Heart left ventricle (tissue), 16 donors: ENCODE measurements at regions not wholly inside any gene's neighbourhood (a gene's known extent, or its start where the extent isn't known, plus 50 kb on each side); places are given as distances from the start of the nearest gene placed in this dataset.

ENCODE experiments used
- ATAC-seq, 4 donors: fragments of 200-7000 bp; cut with Tn5 transposase; one replicate each; pipeline ENCODE4 v1.9.1; 2020 to 2022; ENCODE audit warnings: moderate library complexity in 4 of 4, mild to moderate bottlenecking in 3 of 4, moderate number of reproducible peaks in 1 of 4
- DNase-seq, 5 donors: peaks; one replicate each; pipeline ENCODE4 v3.0.0-alpha.2; 2020
- H3K27ac ChIP-seq, 12 donors: fragments of 200-600 bp; sonication (generic) in 4 of 12; one replicate each; pipeline versions ENCODE4 v1.5.0 to v1.8.0; 2016 to 2022; ENCODE audit warnings: mild to moderate bottlenecking in 2 of 12
- H3K27me3 ChIP-seq, 9 donors: fragments of 200-600 bp; sonication (generic) in 2 of 9; one replicate each; pipeline versions ENCODE4 v1.5.1 to v1.8.0; 2016 to 2022; ENCODE audit warnings: mild to moderate bottlenecking in 3 of 9
- H3K36me3 ChIP-seq, 9 donors: fragments of 200-600 bp; sonication (generic) in 2 of 9; one replicate each; pipeline versions ENCODE4 v1.5.0 to v1.8.0; 2018 to 2022; ENCODE audit warnings: mild to moderate bottlenecking in 2 of 9
- H3K4me1 ChIP-seq, 12 donors: fragments of 200-600 bp; sonication (generic) in 4 of 12; one replicate each; pipeline versions ENCODE4 v1.5.0 to v1.8.0; 2016 to 2022; ENCODE audit warnings: mild to moderate bottlenecking in 3 of 12
- H3K4me3 ChIP-seq, 12 donors: fragments of 200-600 bp; sonication (generic) in 4 of 12; one replicate each; pipeline versions ENCODE4 v1.5.0 to v1.8.0; 2017 to 2022; ENCODE audit warnings: mild to moderate bottlenecking in 9 of 12, moderate library complexity in 4 of 12
- H3K9me3 ChIP-seq, 12 donors: fragments of 200-600 bp; sonication (generic) in 4 of 12; one replicate each; pipeline versions ENCODE4 v1.5.0 to v1.8.0; 2016 to 2022; ENCODE audit warnings: mild to moderate bottlenecking in 1 of 12
- POLR2A ChIP-seq, 2 donors: fragments of 450-650 bp; IDR thresholded peaks; one replicate each; pipeline ENCODE4 v1.6.1; 2017; ENCODE audit warnings: antibody characterized with exemption in 2 of 2, mild to moderate bottlenecking in 2 of 2, moderate library complexity in 2 of 2
- WGBS, 4 donors: extraction: QIAGEN DNeasy Blood & Tissue Kit in 2 of 4; methylation state at CpG; one replicate each; pipeline versions ENCODE4 v1.1.5 to v1.1.7; 2013 to 2018; 5-methylcytosine and 5-hydroxymethylcytosine counted together
- intact Hi-C, 10 donors: fragments of 100-400 bp; cut with DNase I; formaldehyde crosslinking; loops; one replicate each; pipeline versions ENCODE4 v1.11.1 to v1.14.2; 2022
- TF ChIP-seq, protein P1 (sequence below), 12 donors: fragments of 200-600 bp; sonication (generic) in 4 of 12; IDR thresholded peaks; one replicate each; pipeline versions ENCODE4 v1.5.0 to v1.8.0; 2018 to 2022; ENCODE audit warnings: antibody characterized with exemption in 12 of 12, mild to moderate bottlenecking in 5 of 12
- donor health status: ischemic (EF 13 %, LVEDD 7.1; RV severe dilation, severe dysfunction).
- donor health status: healthy with polysubstance abuse.
- donor health status: DM: no; HTN: yes; CAD: no.
- donor health status: DM: no; HTN: no; CAD: no.
- donor health status: ischemic (EF 25% LVEDD 6.9; RV normal size, moderate dysfunction).
- donor health status: ischemic (EF 25% LVEDD 5.7; RV mildly dilated, moderate dysfunction).
- donor health status: healthy.
- donor health status: DM: yes; HTN: yes; CAD: no.
- donor health status: ischemic (EF 35%, LVEDD 5.7; RV mildly dilated, moderate dysfunction).
- donor health status: nonischemic (EF 11% LVEDD 7.7; RV severe dilation, severe dysfunction).
- donor health status: DM: yes; HTN: yes; CAD: no.
- donor health status: PGD.
- donor health status: ischemic (EF 29% LVEDD 5.4; RV normal size, mild dysfunction).
- donor health status: nonischemic (EF 23%, LVEDD 6.1; RV moderate dilation, normal function).

DNA sequence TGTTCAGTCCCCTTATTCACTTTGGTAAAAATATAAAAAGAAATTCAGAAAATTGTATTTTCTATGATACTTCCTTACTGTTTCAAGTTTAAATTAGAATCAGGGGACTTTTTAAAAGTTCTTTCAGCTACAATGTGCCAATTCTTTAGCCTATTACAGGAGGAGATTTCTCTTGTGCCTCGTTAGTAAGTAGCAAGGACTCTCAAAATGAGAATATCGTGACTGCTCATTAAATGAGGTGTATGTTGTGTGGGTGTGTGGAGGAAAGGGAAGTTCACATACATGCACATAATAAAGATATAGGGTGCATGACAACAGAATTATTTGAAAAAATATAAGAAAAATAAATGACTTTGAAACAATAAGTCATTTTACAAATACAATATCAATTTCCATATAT lies 190.5 kb downstream of the DTHD1 start:
- ATAC-seq (no peak), DNase-seq (no peak)
- Histone ChIP-seq H3K4me1 (no peaks in the 10 kb centered on the region), H3K4me3 (no peak overlapping the region), H3K27ac (no peak overlapping the region), H3K27me3 (no peaks in the 10 kb centered on the region), H3K9me3 (no peaks in the 10 kb centered on the region), H3K36me3 (no peaks in the 10 kb centered on the region)
- intact Hi-C loops, result no loop called here
- 77 to 87% (median 82%) methylated on average over 2 of the region's 2 CpGs for WGBS, 4 donors
- TF ChIP-seq, protein P1, sequence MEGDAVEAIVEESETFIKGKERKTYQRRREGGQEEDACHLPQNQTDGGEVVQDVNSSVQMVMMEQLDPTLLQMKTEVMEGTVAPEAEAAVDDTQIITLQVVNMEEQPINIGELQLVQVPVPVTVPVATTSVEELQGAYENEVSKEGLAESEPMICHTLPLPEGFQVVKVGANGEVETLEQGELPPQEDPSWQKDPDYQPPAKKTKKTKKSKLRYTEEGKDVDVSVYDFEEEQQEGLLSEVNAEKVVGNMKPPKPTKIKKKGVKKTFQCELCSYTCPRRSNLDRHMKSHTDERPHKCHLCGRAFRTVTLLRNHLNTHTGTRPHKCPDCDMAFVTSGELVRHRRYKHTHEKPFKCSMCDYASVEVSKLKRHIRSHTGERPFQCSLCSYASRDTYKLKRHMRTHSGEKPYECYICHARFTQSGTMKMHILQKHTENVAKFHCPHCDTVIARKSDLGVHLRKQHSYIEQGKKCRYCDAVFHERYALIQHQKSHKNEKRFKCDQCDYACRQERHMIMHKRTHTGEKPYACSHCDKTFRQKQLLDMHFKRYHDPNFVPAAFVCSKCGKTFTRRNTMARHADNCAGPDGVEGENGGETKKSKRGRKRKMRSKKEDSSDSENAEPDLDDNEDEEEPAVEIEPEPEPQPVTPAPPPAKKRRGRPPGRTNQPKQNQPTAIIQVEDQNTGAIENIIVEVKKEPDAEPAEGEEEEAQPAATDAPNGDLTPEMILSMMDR (IDR thresholded peaks at IDR 0.05), result no peak
- TF ChIP-seq POLR2A (IDR thresholded peaks at IDR 0.05), result no peak

DNA sequence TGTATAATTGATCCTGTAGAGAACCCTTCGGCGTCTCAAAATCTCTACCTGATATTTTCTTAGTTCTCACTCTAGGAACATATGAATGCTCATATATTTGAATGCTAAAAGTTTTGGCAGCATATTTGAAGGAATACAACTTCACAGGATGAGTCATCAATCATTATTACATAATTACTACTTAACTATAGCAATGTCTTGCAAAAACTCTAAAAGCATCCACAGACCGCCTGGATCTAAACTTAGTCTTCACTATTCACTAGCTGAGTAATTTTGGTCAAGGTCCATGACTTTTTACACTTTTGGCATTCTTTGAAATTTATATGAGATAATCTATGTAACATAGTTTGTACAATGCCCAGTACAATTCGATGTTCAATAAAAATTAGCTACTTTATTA lies 194.7 kb downstream of the DTHD1 start:
- Histone ChIP-seq H3K27ac (no peak overlapping the region), H3K4me3 (no peak overlapping the region), H3K4me1 (no peaks in the 10 kb centered on the region), H3K9me3 (no peaks in the 10 kb centered on the region), H3K27me3 (no peaks in the 10 kb centered on the region), H3K36me3 (no peaks in the 10 kb centered on the region)
- TF ChIP-seq, protein P1 (IDR thresholded peaks at IDR 0.05), result no peak
- no peak for TF ChIP-seq POLR2A (IDR thresholded peaks at IDR 0.05)
- intact Hi-C loops, result no loop called here
- WGBS, 4 donors, result 87 to 91% (median 90%) methylated on average over 4 of the region's 4 CpGs
- ATAC-seq (no peak), DNase-seq (no peak)

DNA sequence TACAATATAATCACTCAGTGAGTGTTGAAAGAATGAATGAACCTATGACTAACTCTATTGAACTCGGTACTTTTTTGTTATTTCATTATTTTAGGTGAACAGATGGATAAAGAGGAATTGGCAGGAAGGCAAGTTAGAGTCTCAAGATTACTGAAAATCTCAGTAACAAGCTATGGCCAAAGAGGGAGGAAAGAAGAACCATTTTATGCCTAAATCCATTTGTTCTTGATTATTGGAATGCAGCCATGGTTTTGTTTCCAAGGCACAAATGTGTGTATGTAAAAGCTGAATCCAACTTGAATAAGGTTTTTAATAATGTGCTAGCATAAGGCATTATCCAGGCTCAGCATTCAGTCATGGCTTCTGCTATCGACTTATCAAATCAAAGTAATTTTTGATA lies 196.4 kb downstream of the DTHD1 start:
- 72 to 85% (median 76%) methylated on average over 2 of the region's 2 CpGs for WGBS, 4 donors

DNA sequence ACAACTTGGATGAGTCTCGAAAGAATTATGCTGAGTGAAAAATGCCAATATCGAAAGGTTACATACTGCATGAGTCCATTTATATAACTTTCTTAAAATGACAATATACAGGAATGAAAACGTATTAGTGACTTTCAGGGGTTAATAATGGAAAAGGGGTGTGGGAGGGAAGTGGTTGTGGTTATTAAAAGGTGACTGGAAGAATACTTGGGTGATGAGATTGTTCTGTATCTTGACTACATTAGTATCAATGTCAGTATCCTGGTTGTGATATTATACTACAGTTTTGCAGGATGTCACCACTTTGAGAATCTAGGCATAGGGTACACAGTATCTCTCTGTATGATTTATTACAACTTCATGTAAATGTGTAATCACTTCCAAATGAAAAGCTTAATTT lies 204.5 kb downstream of the DTHD1 start:
- H3K4me3 ChIP-seq, result no peak overlapping the region
- no peaks in the 10 kb centered on the region for H3K4me1 ChIP-seq
- no peaks in the 10 kb centered on the region for H3K27me3 ChIP-seq
- intact Hi-C loops, result no loop called here
- H3K36me3 ChIP-seq, result no peaks in the 10 kb centered on the region
- DNase-seq (no peak), ATAC-seq (no peak)
- 82 to 90% (median 84%) methylated on average over 3 of the region's 3 CpGs for WGBS, 4 donors
- TF ChIP-seq POLR2A (IDR thresholded peaks at IDR 0.05), result no peak
- TF ChIP-seq, protein P1 (IDR thresholded peaks at IDR 0.05), result no peak
- H3K9me3 ChIP-seq, result no peaks in the 10 kb centered on the region
- no peak overlapping the region for H3K27ac ChIP-seq

More for the DNA sequence above, 196.4 kb downstream of the DTHD1 start:
- Histone ChIP-seq H3K27me3 (no peaks in the 10 kb centered on the region), H3K4me1 (no peaks in the 10 kb centered on the region), H3K9me3 (no peaks in the 10 kb centered on the region), H3K4me3 (no peak overlapping the region), H3K36me3 (no peaks in the 10 kb centered on the region), H3K27ac (no peak overlapping the region)
- ATAC-seq (no peak), DNase-seq (no peak)
- intact Hi-C loops, result no loop called here
- TF ChIP-seq, protein P1 (IDR thresholded peaks at IDR 0.05), result no peak
- TF ChIP-seq POLR2A (IDR thresholded peaks at IDR 0.05), result no peak
